ENCODE measurements at regions not wholly inside any gene's neighbourhood (a gene's known extent, or its start where the extent isn't known, plus 50 kb on each side); places are given as distances from the start of the nearest gene placed in this dataset.
A peak's percentile ranks its signal among the peaks of the same experiment; 100 is the strongest.

DNA sequence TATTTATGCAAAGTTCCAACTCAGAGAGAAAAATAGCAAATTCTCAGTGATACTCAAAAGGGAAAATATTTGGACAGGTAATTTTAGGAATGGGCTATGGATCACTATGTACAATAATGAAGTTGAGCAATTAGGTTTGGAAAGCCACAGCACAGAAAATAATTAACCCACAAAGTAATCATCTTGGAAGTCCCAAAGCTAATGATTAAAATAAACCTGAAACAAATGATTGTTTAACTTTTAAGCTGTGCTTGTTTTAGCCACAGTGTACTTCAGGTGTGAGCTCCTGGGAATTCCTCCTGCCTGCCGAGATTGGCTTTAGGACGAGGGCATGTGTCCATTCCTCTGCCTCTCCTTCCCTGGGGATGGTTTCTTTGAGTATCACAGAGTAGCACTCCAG lies 403.9 kb downstream of the ZSWIM6 start:
- peak overlapping the region; percentile 73 to 82 for H3K27ac ChIP-seq (ENCODE audit: low read depth in 2 of 2, low read length in 2 of 2)
- no peaks in the 10 kb centered on the region for H3K9me3 ChIP-seq (ENCODE audit: control insufficient read depth in 2 of 3, insufficient read depth in 1 of 3, low read length in 3 of 3)
- no peak overlapping the region for H3K9ac ChIP-seq (ENCODE audit: low read length in 3 of 3)
- H3K36me3 ChIP-seq (ENCODE audit: control insufficient read depth in 2 of 3, insufficient read depth in 3 of 3, low read length in 3 of 3): no peaks in the 10 kb centered on the region
- FAIRE-seq: peak; percentile 82
- peaks cover 3 to 31% (median 13%) of the 10 kb centered on the region in 3 donors for H3K4me1 ChIP-seq (ENCODE audit: control insufficient read depth in 2 of 3, insufficient read depth in 2 of 3, low read depth in 1 of 3, low read length in 3 of 3)
- TF ChIP-seq CTCF (IDR thresholded peaks at IDR 0.05; ENCODE audit: borderline replicate concordance, extremely low read depth, insufficient read depth): no peak
- peak in 2 of 5 donors; percentile 60 to 61 for DNase-seq
- H3K4me3 ChIP-seq (ENCODE audit: low read length in 3 of 3): peak overlapping the region; percentile 8 to 46 (median 21)
- intact Hi-C loops (cut with DNase I): no loop called here
- H3K27me3 ChIP-seq (ENCODE audit: control insufficient read depth, insufficient read depth, low read length): no peaks in the 10 kb centered on the region

DNA sequence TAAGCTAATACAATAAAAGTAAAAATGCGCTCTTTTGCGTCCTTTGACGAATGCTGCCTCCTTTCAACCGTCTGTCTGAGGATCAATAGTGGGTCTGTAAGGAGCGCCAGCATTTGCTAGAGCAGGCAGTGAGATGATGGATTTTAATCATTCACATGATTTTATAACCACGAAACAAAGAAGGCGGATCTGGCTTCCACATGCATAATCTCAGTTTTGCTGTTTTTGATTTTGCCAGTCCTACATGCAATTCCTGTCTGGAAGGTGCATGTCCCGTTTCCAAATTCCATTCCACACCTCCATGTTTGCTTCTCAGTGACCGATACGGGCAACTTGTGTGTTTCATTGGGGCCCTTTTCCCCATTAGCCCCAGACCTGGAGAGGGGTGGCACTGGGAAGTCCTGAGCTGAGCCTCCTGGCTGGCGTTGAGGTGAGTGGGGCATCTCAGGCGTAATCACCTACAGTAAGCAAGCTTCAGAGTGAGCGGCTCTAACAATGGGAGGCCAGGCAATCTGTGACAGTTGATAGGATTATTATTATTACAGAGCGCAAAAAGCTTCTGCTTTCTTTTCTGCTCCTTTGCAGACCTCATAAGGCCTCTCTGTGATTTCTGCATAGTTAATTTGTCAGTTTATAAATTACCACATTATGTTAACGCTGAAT lies 405.4 kb downstream of the ZSWIM6 start:
- TF ChIP-seq CTCF (IDR thresholded peaks at IDR 0.05; ENCODE audit: borderline replicate concordance, extremely low read depth, insufficient read depth): no peak
- intact Hi-C loops (cut with DNase I): no loop called here

DNA sequence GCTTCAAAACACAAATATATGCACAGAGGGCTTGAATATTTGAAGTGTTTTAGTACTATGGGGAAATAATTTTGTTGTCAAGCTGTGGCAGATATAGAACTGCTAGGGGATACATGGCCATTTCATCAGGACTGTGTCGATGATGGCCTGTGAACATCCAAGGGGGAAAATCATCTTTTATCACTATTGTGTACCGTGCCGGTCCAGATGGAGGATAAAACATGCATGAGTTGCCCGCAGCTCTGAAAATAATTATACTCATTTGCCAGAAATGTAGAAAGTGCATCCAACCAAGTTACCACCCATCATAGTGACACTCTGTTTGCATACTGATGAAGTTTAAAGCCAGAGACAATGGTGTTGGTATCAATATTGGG lies 405.9 kb downstream of the ZSWIM6 start:
- FAIRE-seq: no peak

More for the DNA sequence above, 405.4 kb downstream of the ZSWIM6 start:
- Histone ChIP-seq H3K9me3 (ENCODE audit: control insufficient read depth in 2 of 3, insufficient read depth in 1 of 3, low read length in 3 of 3) (no peaks in the 10 kb centered on the region), H3K9ac (ENCODE audit: low read length in 3 of 3) (no peak overlapping the region), H3K4me3 (ENCODE audit: low read length in 3 of 3) (no peak overlapping the region), H3K36me3 (ENCODE audit: control insufficient read depth in 2 of 3, insufficient read depth in 3 of 3, low read length in 3 of 3) (no peaks in the 10 kb centered on the region), H3K27me3 (ENCODE audit: control insufficient read depth, insufficient read depth, low read length) (no peaks in the 10 kb centered on the region), H3K4me1 (ENCODE audit: control insufficient read depth in 2 of 3, insufficient read depth in 2 of 3, low read depth in 1 of 3, low read length in 3 of 3) (peaks cover 0 to 31% (median 13%) of the 10 kb centered on the region in 3 donors), H3K27ac (ENCODE audit: low read depth in 2 of 2, low read length in 2 of 2) (no peak overlapping the region)
- DNase-seq (no peak), FAIRE-seq (no peak)

More for the DNA sequence above, 405.9 kb downstream of the ZSWIM6 start:
- no peak overlapping the region for H3K4me3 ChIP-seq (ENCODE audit: low read length in 3 of 3)
- no peak for TF ChIP-seq CTCF (IDR thresholded peaks at IDR 0.05; ENCODE audit: borderline replicate concordance, extremely low read depth, insufficient read depth)
- no peak for DNase-seq
- peaks cover 0 to 31% (median 13%) of the 10 kb centered on the region in 3 donors for H3K4me1 ChIP-seq (ENCODE audit: control insufficient read depth in 2 of 3, insufficient read depth in 2 of 3, low read depth in 1 of 3, low read length in 3 of 3)
- intact Hi-C loops (cut with DNase I): no loop called here
- no peak overlapping the region for H3K27ac ChIP-seq (ENCODE audit: low read depth in 2 of 2, low read length in 2 of 2)
- no peaks in the 10 kb centered on the region for H3K9me3 ChIP-seq (ENCODE audit: control insufficient read depth in 2 of 3, insufficient read depth in 1 of 3, low read length in 3 of 3)
- H3K36me3 ChIP-seq (ENCODE audit: control insufficient read depth in 2 of 3, insufficient read depth in 3 of 3, low read length in 3 of 3): no peaks in the 10 kb centered on the region
- no peaks in the 10 kb centered on the region for H3K27me3 ChIP-seq (ENCODE audit: control insufficient read depth, insufficient read depth, low read length)
- no peak overlapping the region for H3K9ac ChIP-seq (ENCODE audit: low read length in 3 of 3)

Data from kidney (tissue), 13 donors.